GM18858 (cell line): ENCODE measurements at regions not wholly inside any gene's neighbourhood (a gene's known extent, or its start where the extent isn't known, plus 50 kb on each side); places are given as distances from the start of the nearest gene placed in this dataset.
A peak's percentile ranks its signal among the peaks of the same experiment; 100 is the strongest.

ENCODE experiments used
- ATAC-seq: cut with Tn5 transposase; IDR thresholded peaks from one replicate; pipeline ENCODE4 v1.9.1; 2021; ENCODE audit not compliant: unreplicated experiment

- ATAC-seq = no peak
Observed at GRCh38 chr5:170159947-170160346, 54.2 kb downstream of the FOXI1 start.

- ATAC-seq = peak; percentile 80
Observed at GRCh38 chr5:170161069-170161468, 55.4 kb downstream of the FOXI1 start.

- no peak for ATAC-seq
Observed at GRCh38 chr5:170162631-170163321, 57.1 kb downstream of the FOXI1 start.

GRCh38 chr5:170164087-170164486 lies 58.4 kb downstream of the FOXI1 start:
- ATAC-seq = no peak

GRCh38 chr5:170164921-170165320 lies 59.2 kb downstream of the FOXI1 start:
- ATAC-seq = no peak

GRCh38 chr5:170166101-170166500 lies 60.4 kb downstream of the FOXI1 start:
- no peak for ATAC-seq

GRCh38 chr5:170168002-170168401 lies 62.3 kb downstream of the FOXI1 start:
- ATAC-seq = no peak

GRCh38 chr5:170168797-170169196 lies 63.1 kb downstream of the FOXI1 start:
- no peak for ATAC-seq

- ATAC-seq = no peak
Observed at GRCh38 chr5:170169996-170170395, 62.8 kb upstream of the C5orf58 start.

- ATAC-seq = no peak
Observed at GRCh38 chr5:170171811-170172210, 61.0 kb upstream of the C5orf58 start.

- no peak for ATAC-seq
Observed at GRCh38 chr5:170173227-170173626, 59.6 kb upstream of the C5orf58 start.

GRCh38 chr5:170173647-170174046 lies 59.1 kb upstream of the C5orf58 start:
- ATAC-seq = no peak

GRCh38 chr5:170176916-170177315 lies 55.9 kb upstream of the C5orf58 start:
- no peak for ATAC-seq

GRCh38 chr5:170178814-170179213 lies 54.0 kb upstream of the C5orf58 start:
- no peak for ATAC-seq

GRCh38 chr5:170179626-170180025 lies 53.2 kb upstream of the C5orf58 start:
- ATAC-seq = no peak

GRCh38 chr5:170181902-170182301 lies 50.9 kb upstream of the C5orf58 start:
- no peak for ATAC-seq

- no peak for ATAC-seq
Observed at GRCh38 chr5:170182491-170182890, 50.3 kb upstream of the C5orf58 start.
